ENCODE measurements at regions not wholly inside any gene's neighbourhood (a gene's known extent, or its start where the extent isn't known, plus 50 kb on each side); places are given as distances from the start of the nearest gene placed in this dataset.

- TF ChIP-seq CTCF (conservative IDR thresholded peaks at IDR 0.05 in 1 of 2, IDR thresholded peaks at IDR 0.05 in 1 of 2; ENCODE audit: extremely low read depth in 1 of 2, insufficient read depth in 1 of 2, low read depth in 1 of 2, low read length in 2 of 2) (no peak), EZH2 (IDR thresholded peaks at IDR 0.05; ENCODE audit: borderline replicate concordance, low read length) (no peak)
Observed at GRCh38 chr9:28970241-28970654, 1397.0 kb upstream of the C9orf72 start.

Measured in mammary epithelial cell (primary cell).